Chondrocyte (in vitro differentiated cells): ENCODE measurements at regions not wholly inside any gene's neighbourhood (a gene's known extent, or its start where the extent isn't known, plus 50 kb on each side); places are given as distances from the start of the nearest gene placed in this dataset.

ENCODE experiments used
- DNase-seq: peaks from one replicate; pipeline ENCODE4 v3.0.0; 2021; ENCODE audit warnings: mixed read lengths, low spot score
- H3K27ac Mint-ChIP-seq: one replicate; pipeline ENCODE4 v1.8.0; 2021; ENCODE audit warnings: mild to moderate bottlenecking, moderate library complexity, mixed read lengths; ENCODE audit not compliant: unreplicated experiment
- H3K27me3 Mint-ChIP-seq: 2 replicates; pipeline ENCODE4 v1.8.0; 2021; ENCODE audit warnings: low read depth, mixed read lengths
- H3K36me3 Mint-ChIP-seq: 2 replicates; pipeline ENCODE4 v1.8.0; 2021; ENCODE audit warnings: low read depth, mixed read lengths
- H3K4me1 Mint-ChIP-seq: 2 replicates; pipeline ENCODE4 v1.8.0; 2021; ENCODE audit warnings: low read depth, mild to moderate bottlenecking, mixed read lengths
- H3K4me3 Mint-ChIP-seq: one replicate; pipeline ENCODE4 v1.8.0; 2021; ENCODE audit warnings: mild to moderate bottlenecking, moderate library complexity, mixed read lengths; ENCODE audit not compliant: unreplicated experiment
- H3K9me3 Mint-ChIP-seq: 2 replicates; pipeline ENCODE4 v1.8.0; 2021; ENCODE audit warnings: low read depth, mixed read lengths
- CTCF ChIP-seq: fragments of 200-600 bp; sonication (generic); IDR thresholded peaks from 2 replicates; pipeline ENCODE4 v1.5.0; 2021; ENCODE audit warnings: antibody characterized with exemption, mild to moderate bottlenecking, moderate library complexity

- peaks cover 9% of the 10 kb centered on the region for H3K27me3 Mint-ChIP-seq
- no peak overlapping the region for H3K4me3 Mint-ChIP-seq
- TF ChIP-seq CTCF = no peak
- peaks cover 2% of the 10 kb centered on the region for H3K36me3 Mint-ChIP-seq
- no peak overlapping the region for H3K27ac Mint-ChIP-seq
- no peaks in the 10 kb centered on the region for H3K9me3 Mint-ChIP-seq
- peaks cover 13% of the 10 kb centered on the region for H3K4me1 Mint-ChIP-seq
- DNase-seq = no peak
Observed at GRCh38 chr2:780581-780980, 103.4 kb upstream of the TMEM18 start.

- no peak overlapping the region for H3K4me3 Mint-ChIP-seq
- DNase-seq = no peak
Observed at GRCh38 chr2:780002-780401, 102.8 kb upstream of the TMEM18 start.

GRCh38 chr2:778731-779350 lies 101.6 kb upstream of the TMEM18 start:
- H3K27ac Mint-ChIP-seq = no peak overlapping the region
- H3K9me3 Mint-ChIP-seq = no peaks in the 10 kb centered on the region
- H3K4me1 Mint-ChIP-seq = peaks cover 20% of the 10 kb centered on the region
- H3K27me3 Mint-ChIP-seq = peaks cover 9% of the 10 kb centered on the region
- DNase-seq = no peak
- H3K36me3 Mint-ChIP-seq = peaks cover 2% of the 10 kb centered on the region
- TF ChIP-seq CTCF = no peak
- no peak overlapping the region for H3K4me3 Mint-ChIP-seq

More at GRCh38 chr2:780002-780401, 102.8 kb upstream of the TMEM18 start:
- no peaks in the 10 kb centered on the region for H3K9me3 Mint-ChIP-seq
- peaks cover 2% of the 10 kb centered on the region for H3K36me3 Mint-ChIP-seq
- no peak for TF ChIP-seq CTCF
- H3K27ac Mint-ChIP-seq = no peak overlapping the region
- peaks cover 13% of the 10 kb centered on the region for H3K4me1 Mint-ChIP-seq
- H3K27me3 Mint-ChIP-seq = peaks cover 9% of the 10 kb centered on the region

- H3K27me3 Mint-ChIP-seq = peaks cover 9% of the 10 kb centered on the region
- no peak for TF ChIP-seq CTCF
- H3K4me1 Mint-ChIP-seq = peaks cover 20% of the 10 kb centered on the region
Observed at GRCh38 chr2:777546-777945, 100.3 kb upstream of the TMEM18 start.

GRCh38 chr2:777051-777450 lies 99.8 kb upstream of the TMEM18 start:
- no peak for DNase-seq
- no peak overlapping the region for H3K27ac Mint-ChIP-seq
- no peak overlapping the region for H3K4me3 Mint-ChIP-seq
- peaks cover 20% of the 10 kb centered on the region for H3K4me1 Mint-ChIP-seq
- no peak for TF ChIP-seq CTCF
- H3K27me3 Mint-ChIP-seq = peaks cover 9% of the 10 kb centered on the region
- peaks cover 2% of the 10 kb centered on the region for H3K36me3 Mint-ChIP-seq
- H3K9me3 Mint-ChIP-seq = no peaks in the 10 kb centered on the region

More at GRCh38 chr2:777546-777945, 100.3 kb upstream of the TMEM18 start:
- H3K4me3 Mint-ChIP-seq = no peak overlapping the region
- no peak for DNase-seq
- H3K9me3 Mint-ChIP-seq = no peaks in the 10 kb centered on the region
- H3K27ac Mint-ChIP-seq = no peak overlapping the region
- peaks cover 2% of the 10 kb centered on the region for H3K36me3 Mint-ChIP-seq
